Sigmoid colon (tissue), 6 donors: ENCODE measurements at regions not wholly inside any gene's neighbourhood (a gene's known extent, or its start where the extent isn't known, plus 50 kb on each side); places are given as distances from the start of the nearest gene placed in this dataset.

Source experiments
- DNase-seq: peaks from one replicate; pipeline ENCODE4 v3.0.0-alpha.2; 2019
- H3K27ac ChIP-seq, 4 donors: fragments of 200-600 bp; sonication (generic); one replicate each; pipeline ENCODE4 v1.5.1; 2016 to 2019; ENCODE audit warnings: mild to moderate bottlenecking in 1 of 4
- H3K27me3 ChIP-seq, 3 donors: fragments of 200-600 bp; sonication (generic); one replicate each; pipeline ENCODE4 v1.5.1; 2019; ENCODE audit warnings: mild to moderate bottlenecking in 1 of 3
- H3K36me3 ChIP-seq, 4 donors: fragments of 200-600 bp; sonication (generic); one replicate each; pipeline ENCODE4 v1.5.1; 2016 to 2019
- H3K4me1 ChIP-seq, 4 donors: fragments of 200-600 bp; sonication (generic); one replicate each; pipeline ENCODE4 v1.5.1; 2017 to 2019
- H3K4me3 ChIP-seq, 4 donors: fragments of 200-600 bp; sonication (generic); one replicate each; pipeline ENCODE4 v1.5.1; 2017 to 2019; ENCODE audit warnings: mild to moderate bottlenecking in 2 of 4, moderate library complexity in 1 of 4
- H3K9me3 ChIP-seq, 4 donors: fragments of 200-600 bp in 3 of 4; sonication (generic) in 3 of 4; one replicate each; pipeline versions ENCODE4 v1.5.1 to v1.6.1; 2013 to 2019
- EP300 ChIP-seq, 4 donors: sonication (generic); formaldehyde crosslinking; IDR thresholded peaks; one replicate each; pipeline ENCODE4 v1.6.1; 2017; ENCODE audit warnings: antibody characterized with exemption in 4 of 4
- POLR2A ChIP-seq, 2 donors: fragments of 450-650 bp; IDR thresholded peaks; one replicate each; pipeline ENCODE4 v1.6.1; 2016; ENCODE audit warnings: antibody characterized with exemption in 2 of 2, mild to moderate bottlenecking in 2 of 2, moderate library complexity in 2 of 2
- POLR2AphosphoS5 ChIP-seq, 4 donors: sonication (generic); formaldehyde crosslinking; IDR thresholded peaks; one replicate each; pipeline ENCODE4 v1.6.1; 2017; ENCODE audit warnings: antibody characterized with exemption in 4 of 4
- WGBS, 2 donors: extraction: QIAGEN DNeasy Blood & Tissue Kit; methylation state at CpG; one replicate each; pipeline ENCODE4 v1.1.7; 2013; 5-methylcytosine and 5-hydroxymethylcytosine counted together
- intact Hi-C: fragments of 100-400 bp; cut with DNase I; formaldehyde crosslinking; loops from one replicate; pipeline ENCODE4 v1.15.1; 2023
- TF ChIP-seq, protein P1 (sequence below), 4 experiments: fragments of 450-650 bp in 3 of 4; fragments of 200-600 bp in 1 of 4; IDR thresholded peaks; one replicate each; pipeline ENCODE4 v1.5.1; 2016 to 2019; ENCODE audit warnings: antibody characterized with exemption in 4 of 4, mild to moderate bottlenecking in 3 of 4, moderate library complexity in 2 of 4
- donor health status: healthy with polysubstance abuse.
- donor health status: healthy.

DNA sequence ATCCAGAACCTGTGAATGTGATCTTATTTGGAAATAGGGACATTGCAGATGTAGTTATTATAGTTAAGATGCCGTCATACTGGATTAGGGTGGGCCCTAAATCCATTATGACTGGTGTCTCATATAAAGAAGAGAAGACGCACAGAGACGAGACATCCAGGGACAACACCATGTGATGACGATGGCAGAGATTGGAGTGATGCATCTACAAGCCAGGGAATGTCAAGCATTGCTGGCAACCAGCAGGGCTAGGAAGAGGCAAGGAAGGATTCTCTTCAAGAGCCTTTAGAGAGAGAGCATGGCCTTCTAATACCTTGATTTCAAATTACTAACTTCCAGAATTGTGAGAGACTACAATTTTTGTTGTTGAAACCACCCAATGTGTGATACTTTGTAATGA, 345.8 kb downstream of the PTEN start:
- Histone ChIP-seq H3K4me1 (no peaks in the 10 kb centered on the region), H3K9me3 (no peaks in the 10 kb centered on the region), H3K36me3 (no peaks in the 10 kb centered on the region), H3K27ac (no peak overlapping the region), H3K27me3 (no peaks in the 10 kb centered on the region), H3K4me3 (no peak overlapping the region)
- 98 to 99% methylated on average over 4 of the region's 4 CpGs for WGBS, 2 donors
- DNase-seq: no peak
- intact Hi-C loops: no loop called here
- TF ChIP-seq EP300 (IDR thresholded peaks at IDR 0.05) (no peak), POLR2A (IDR thresholded peaks at IDR 0.05) (no peak), POLR2AphosphoS5 (IDR thresholded peaks at IDR 0.05) (no peak)
- TF ChIP-seq, protein P1, sequence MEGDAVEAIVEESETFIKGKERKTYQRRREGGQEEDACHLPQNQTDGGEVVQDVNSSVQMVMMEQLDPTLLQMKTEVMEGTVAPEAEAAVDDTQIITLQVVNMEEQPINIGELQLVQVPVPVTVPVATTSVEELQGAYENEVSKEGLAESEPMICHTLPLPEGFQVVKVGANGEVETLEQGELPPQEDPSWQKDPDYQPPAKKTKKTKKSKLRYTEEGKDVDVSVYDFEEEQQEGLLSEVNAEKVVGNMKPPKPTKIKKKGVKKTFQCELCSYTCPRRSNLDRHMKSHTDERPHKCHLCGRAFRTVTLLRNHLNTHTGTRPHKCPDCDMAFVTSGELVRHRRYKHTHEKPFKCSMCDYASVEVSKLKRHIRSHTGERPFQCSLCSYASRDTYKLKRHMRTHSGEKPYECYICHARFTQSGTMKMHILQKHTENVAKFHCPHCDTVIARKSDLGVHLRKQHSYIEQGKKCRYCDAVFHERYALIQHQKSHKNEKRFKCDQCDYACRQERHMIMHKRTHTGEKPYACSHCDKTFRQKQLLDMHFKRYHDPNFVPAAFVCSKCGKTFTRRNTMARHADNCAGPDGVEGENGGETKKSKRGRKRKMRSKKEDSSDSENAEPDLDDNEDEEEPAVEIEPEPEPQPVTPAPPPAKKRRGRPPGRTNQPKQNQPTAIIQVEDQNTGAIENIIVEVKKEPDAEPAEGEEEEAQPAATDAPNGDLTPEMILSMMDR (IDR thresholded peaks at IDR 0.05): no peak

DNA sequence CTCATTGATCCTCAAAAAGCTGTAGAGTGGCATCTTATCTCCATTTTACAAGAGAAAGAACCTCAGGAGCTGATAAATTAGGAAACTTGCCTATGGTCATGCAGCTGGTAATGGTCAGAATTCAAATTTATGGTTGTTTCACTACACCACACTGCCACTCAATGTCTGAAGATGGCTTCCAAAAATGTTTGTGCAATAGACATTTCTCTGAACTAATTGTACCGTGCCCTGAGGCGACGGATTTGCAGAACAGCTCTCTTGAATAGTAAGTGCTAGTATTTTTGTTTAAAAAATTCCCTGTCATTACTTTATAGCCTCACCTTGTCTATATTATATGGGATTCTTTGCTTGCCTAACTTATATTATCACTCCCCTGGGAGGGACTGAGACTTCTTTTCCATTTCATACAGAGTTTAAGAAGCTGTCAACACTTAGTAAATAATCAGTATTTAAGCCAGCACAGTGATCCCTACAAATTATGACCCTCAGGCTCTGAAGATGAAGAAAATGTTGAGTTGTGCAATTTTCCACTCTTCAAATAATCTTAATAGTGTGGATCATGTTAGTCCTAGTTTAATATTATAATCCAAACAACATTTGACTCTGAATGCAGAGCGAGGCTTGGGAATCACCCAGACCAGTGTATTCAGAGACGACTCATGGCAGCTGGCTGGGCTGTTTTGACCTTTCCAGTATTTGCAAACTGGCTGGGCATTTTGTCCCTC, 346.6 kb downstream of the PTEN start:
- no peak for DNase-seq
- TF ChIP-seq EP300 (IDR thresholded peaks at IDR 0.05) (no peak), POLR2AphosphoS5 (IDR thresholded peaks at IDR 0.05) (no peak), POLR2A (IDR thresholded peaks at IDR 0.05) (no peak)
- TF ChIP-seq, protein P1 (IDR thresholded peaks at IDR 0.05): no peak
- WGBS, 2 donors: 78 to 86% methylated on average over 5 of the region's 5 CpGs

DNA sequence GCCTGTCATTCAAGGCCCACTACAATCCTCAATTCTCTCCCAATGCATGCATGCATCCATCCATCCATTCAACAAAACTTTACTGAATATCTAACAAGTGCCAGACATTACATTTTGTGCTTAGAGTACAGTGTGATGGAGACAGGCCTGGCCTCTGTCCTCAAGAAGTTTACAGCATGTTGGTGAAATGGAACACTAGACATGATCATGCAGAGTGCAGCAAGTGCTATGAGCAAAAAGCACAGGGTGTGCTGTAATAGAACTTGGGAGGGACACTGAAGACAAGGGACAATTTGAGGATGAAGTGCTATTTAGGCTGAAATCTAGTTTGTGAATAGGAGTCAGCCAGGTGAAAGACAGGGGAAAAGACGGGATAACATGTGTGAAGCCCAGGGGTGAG, 347.8 kb downstream of the PTEN start:
- Histone ChIP-seq H3K4me3 (no peak overlapping the region), H3K27me3 (no peaks in the 10 kb centered on the region), H3K27ac (no peak overlapping the region), H3K36me3 (no peaks in the 10 kb centered on the region), H3K4me1 (no peaks in the 10 kb centered on the region), H3K9me3 (no peaks in the 10 kb centered on the region)
- intact Hi-C loops: no loop called here
- WGBS, 2 donors: 96 to 97% methylated on average over 1 of the region's 1 CpG
- TF ChIP-seq, protein P1 (IDR thresholded peaks at IDR 0.05): no peak
- no peak for TF ChIP-seq POLR2A (IDR thresholded peaks at IDR 0.05)
- TF ChIP-seq EP300 (IDR thresholded peaks at IDR 0.05): no peak
- no peak for TF ChIP-seq POLR2AphosphoS5 (IDR thresholded peaks at IDR 0.05)
- DNase-seq: no peak

More for the DNA sequence above, 346.6 kb downstream of the PTEN start:
- Histone ChIP-seq H3K27ac (no peak overlapping the region), H3K4me3 (no peak overlapping the region), H3K4me1 (no peaks in the 10 kb centered on the region), H3K27me3 (no peaks in the 10 kb centered on the region), H3K36me3 (no peaks in the 10 kb centered on the region), H3K9me3 (no peaks in the 10 kb centered on the region)
- intact Hi-C loops: no loop called here

DNA sequence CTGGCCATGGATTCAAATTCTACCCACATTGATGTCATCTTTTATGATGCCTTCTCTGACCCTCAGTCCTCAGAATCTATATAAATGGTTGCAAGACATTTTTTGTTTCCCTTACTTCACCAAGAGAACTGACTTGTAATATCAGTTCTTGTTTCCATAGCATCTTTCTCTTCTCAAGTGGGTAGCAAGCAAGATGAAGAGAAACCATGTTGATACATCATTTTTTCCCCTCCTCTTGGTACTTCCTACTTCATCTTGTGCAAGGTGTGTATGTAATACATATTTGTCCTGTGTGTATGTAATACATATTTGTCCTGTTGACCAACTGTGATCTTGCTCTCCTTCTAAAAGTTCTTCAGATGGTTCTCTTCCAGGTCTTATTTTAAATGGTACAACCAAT, 348.6 kb downstream of the PTEN start:
- TF ChIP-seq, protein P1 (IDR thresholded peaks at IDR 0.05): no peak
- TF ChIP-seq POLR2AphosphoS5 (IDR thresholded peaks at IDR 0.05): no peak
- no peak for TF ChIP-seq EP300 (IDR thresholded peaks at IDR 0.05)
- TF ChIP-seq POLR2A (IDR thresholded peaks at IDR 0.05): no peak
- no peak for DNase-seq
- no peaks in the 10 kb centered on the region for H3K36me3 ChIP-seq
- H3K27ac ChIP-seq: no peak overlapping the region
- no peaks in the 10 kb centered on the region for H3K4me1 ChIP-seq
- no peaks in the 10 kb centered on the region for H3K27me3 ChIP-seq
- no peak overlapping the region for H3K4me3 ChIP-seq
- no peaks in the 10 kb centered on the region for H3K9me3 ChIP-seq
- intact Hi-C loops: no loop called here
